ENCODE measurements at regions not wholly inside any gene's neighbourhood (a gene's known extent, or its start where the extent isn't known, plus 50 kb on each side); places are given as distances from the start of the nearest gene placed in this dataset.

DNA sequence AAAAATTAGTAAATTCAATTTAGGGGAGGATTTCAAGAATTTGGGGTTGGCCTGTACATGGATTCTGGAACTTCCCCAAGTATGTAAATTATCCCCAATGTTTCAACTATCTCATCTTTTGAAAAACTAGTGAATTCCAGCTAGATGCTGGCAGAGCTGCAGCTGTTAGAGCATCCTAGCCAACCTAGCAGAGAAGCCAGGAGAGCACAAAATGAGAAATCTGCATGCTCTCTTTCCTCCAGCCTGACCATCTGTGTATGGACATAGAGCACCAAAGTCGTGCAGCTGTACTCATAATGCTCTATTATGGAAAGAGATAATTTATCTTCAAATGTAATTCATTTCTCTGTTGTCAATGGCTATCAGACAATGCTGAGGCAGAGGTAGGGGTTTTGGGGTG, 1217.7 kb downstream of the PCDH19 start:
- TF ChIP-seq POLR2A (IDR thresholded peaks at IDR 0.05), result no peak
- TF ChIP-seq, protein P1, sequence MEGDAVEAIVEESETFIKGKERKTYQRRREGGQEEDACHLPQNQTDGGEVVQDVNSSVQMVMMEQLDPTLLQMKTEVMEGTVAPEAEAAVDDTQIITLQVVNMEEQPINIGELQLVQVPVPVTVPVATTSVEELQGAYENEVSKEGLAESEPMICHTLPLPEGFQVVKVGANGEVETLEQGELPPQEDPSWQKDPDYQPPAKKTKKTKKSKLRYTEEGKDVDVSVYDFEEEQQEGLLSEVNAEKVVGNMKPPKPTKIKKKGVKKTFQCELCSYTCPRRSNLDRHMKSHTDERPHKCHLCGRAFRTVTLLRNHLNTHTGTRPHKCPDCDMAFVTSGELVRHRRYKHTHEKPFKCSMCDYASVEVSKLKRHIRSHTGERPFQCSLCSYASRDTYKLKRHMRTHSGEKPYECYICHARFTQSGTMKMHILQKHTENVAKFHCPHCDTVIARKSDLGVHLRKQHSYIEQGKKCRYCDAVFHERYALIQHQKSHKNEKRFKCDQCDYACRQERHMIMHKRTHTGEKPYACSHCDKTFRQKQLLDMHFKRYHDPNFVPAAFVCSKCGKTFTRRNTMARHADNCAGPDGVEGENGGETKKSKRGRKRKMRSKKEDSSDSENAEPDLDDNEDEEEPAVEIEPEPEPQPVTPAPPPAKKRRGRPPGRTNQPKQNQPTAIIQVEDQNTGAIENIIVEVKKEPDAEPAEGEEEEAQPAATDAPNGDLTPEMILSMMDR (IDR thresholded peaks at IDR 0.05), result no peak
